Glutamatergic neuron (in vitro differentiated cells): ENCODE measurements at regions not wholly inside any gene's neighbourhood (a gene's known extent, or its start where the extent isn't known, plus 50 kb on each side); places are given as distances from the start of the nearest gene placed in this dataset.

Source experiments
- DNase-seq: peaks from one replicate; pipeline ENCODE4 v3.0.0; 2022
- H3K27ac Mint-ChIP-seq: one replicate; pipeline ENCODE4 v1.8.0; 2020; ENCODE audit warnings: mild to moderate bottlenecking, mixed read lengths, inconsistent platforms; ENCODE audit not compliant: unreplicated experiment
- H3K27me3 Mint-ChIP-seq: one replicate; pipeline ENCODE4 v1.8.0; 2020; ENCODE audit warnings: mild to moderate bottlenecking, moderate library complexity, mixed read lengths, inconsistent platforms; ENCODE audit not compliant: unreplicated experiment
- H3K36me3 Mint-ChIP-seq: one replicate; pipeline ENCODE4 v1.8.0; 2020; ENCODE audit warnings: mild to moderate bottlenecking, mixed read lengths, inconsistent platforms; ENCODE audit not compliant: unreplicated experiment
- H3K4me1 Mint-ChIP-seq: one replicate; pipeline ENCODE4 v1.8.0; 2020; ENCODE audit warnings: mild to moderate bottlenecking, low read depth, mixed read lengths, inconsistent platforms; ENCODE audit not compliant: unreplicated experiment
- H3K4me3 Mint-ChIP-seq: one replicate; pipeline ENCODE4 v1.8.0; 2020; ENCODE audit warnings: mild to moderate bottlenecking, mixed read lengths, inconsistent platforms; ENCODE audit not compliant: unreplicated experiment
- H3K9me3 Mint-ChIP-seq: one replicate; pipeline ENCODE4 v1.8.0; 2020; ENCODE audit warnings: mild to moderate bottlenecking, moderate library complexity, mixed read lengths, inconsistent platforms; ENCODE audit not compliant: unreplicated experiment
- TF ChIP-seq, protein P1 (sequence below): fragments of 200-600 bp; sonication (generic); IDR thresholded peaks from one replicate; pipeline ENCODE4 v1.5.0; 2021; ENCODE audit not compliant: partially characterized antibody, unreplicated experiment

DNA sequence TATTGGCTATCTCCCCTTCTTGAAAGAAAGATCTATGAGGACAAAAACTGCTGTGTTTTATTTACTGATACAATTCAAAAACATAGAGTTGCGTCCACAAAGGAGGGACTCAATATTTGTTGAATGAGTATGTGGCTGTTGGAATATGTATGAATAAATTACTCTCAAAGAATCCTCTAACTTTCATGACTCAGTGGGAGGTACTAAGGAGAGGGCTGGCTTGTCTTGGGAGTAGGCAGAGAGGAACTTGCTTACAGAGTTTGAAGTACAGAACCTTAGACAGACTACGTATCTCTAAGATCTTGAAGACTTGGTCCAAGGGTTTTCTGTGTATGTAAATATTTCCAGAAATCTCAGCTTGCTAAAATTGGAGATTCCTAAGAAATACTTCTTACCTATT lies 504.0 kb upstream of the PTCHD4 start:
- TF ChIP-seq, protein P1, sequence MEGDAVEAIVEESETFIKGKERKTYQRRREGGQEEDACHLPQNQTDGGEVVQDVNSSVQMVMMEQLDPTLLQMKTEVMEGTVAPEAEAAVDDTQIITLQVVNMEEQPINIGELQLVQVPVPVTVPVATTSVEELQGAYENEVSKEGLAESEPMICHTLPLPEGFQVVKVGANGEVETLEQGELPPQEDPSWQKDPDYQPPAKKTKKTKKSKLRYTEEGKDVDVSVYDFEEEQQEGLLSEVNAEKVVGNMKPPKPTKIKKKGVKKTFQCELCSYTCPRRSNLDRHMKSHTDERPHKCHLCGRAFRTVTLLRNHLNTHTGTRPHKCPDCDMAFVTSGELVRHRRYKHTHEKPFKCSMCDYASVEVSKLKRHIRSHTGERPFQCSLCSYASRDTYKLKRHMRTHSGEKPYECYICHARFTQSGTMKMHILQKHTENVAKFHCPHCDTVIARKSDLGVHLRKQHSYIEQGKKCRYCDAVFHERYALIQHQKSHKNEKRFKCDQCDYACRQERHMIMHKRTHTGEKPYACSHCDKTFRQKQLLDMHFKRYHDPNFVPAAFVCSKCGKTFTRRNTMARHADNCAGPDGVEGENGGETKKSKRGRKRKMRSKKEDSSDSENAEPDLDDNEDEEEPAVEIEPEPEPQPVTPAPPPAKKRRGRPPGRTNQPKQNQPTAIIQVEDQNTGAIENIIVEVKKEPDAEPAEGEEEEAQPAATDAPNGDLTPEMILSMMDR = no peak
- no peak for DNase-seq
- Mint-ChIP-seq H3K4me3 (no peak overlapping the region), H3K4me1 (no peaks in the 10 kb centered on the region), H3K27ac (no peak overlapping the region), H3K36me3 (no peaks in the 10 kb centered on the region), H3K9me3 (no peaks in the 10 kb centered on the region), H3K27me3 (peaks cover 1% of the 10 kb centered on the region)

DNA sequence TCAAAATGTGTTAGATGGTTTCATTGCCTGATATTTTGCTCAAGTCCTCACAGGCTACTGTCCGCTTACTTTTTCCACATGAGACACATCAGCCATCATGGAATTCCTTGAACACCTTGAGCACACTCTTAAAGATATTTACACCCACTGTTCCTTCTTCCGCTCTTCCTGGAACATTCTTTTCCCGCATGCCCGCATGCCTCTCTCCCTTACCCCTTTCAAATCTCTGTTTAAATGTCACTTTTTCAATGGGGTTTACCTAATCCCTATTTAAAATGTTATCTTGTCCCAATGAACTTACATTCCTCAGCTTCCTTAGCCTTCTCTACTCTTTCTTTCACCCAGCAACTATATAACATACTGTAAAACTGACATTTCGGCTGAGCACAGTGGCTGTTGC lies 503.3 kb upstream of the PTCHD4 start:
- Mint-ChIP-seq H3K4me3 (no peak overlapping the region), H3K9me3 (no peaks in the 10 kb centered on the region), H3K36me3 (no peaks in the 10 kb centered on the region), H3K27me3 (peaks cover 1% of the 10 kb centered on the region), H3K4me1 (no peaks in the 10 kb centered on the region), H3K27ac (no peak overlapping the region)
- TF ChIP-seq, protein P1 = no peak
- DNase-seq = no peak

DNA sequence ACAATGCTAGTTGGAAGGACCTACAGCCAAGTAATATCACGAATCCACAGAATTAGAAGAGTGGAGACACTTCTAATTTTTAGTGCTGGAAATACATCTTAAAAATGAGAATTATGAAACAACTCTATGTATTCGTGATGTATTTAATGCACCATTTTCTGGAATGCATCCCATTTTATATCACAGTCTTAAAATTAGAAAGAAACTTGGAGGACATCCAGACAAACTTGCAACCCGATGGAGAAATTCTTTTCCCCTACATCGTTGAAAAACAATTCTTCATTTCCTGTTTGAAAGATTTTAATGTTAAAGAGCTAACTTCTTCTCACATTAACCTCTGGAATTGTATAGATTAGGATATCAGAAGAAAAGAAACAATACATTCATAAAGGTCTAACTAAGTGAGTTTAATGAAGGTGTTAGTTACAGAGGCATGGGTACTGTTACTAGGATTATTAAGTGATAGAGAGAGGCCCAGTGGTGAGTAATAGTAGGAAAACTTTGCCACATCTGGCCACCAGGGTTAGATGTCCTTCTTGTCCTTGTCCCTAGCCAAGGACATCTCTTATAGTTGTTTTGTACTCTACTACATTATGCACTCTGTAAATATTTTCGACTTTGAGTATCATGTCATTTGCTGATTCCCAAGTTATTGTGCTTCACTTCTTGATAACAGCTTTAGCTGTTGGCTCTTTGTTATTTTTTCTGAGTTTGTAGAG lies 502.4 kb upstream of the PTCHD4 start:
- H3K27me3 Mint-ChIP-seq = peaks cover 1% of the 10 kb centered on the region
- no peaks in the 10 kb centered on the region for H3K36me3 Mint-ChIP-seq
- no peak for DNase-seq
- no peaks in the 10 kb centered on the region for H3K9me3 Mint-ChIP-seq
- no peak overlapping the region for H3K4me3 Mint-ChIP-seq
- H3K4me1 Mint-ChIP-seq = no peaks in the 10 kb centered on the region
- TF ChIP-seq, protein P1 = no peak
- no peak overlapping the region for H3K27ac Mint-ChIP-seq

DNA sequence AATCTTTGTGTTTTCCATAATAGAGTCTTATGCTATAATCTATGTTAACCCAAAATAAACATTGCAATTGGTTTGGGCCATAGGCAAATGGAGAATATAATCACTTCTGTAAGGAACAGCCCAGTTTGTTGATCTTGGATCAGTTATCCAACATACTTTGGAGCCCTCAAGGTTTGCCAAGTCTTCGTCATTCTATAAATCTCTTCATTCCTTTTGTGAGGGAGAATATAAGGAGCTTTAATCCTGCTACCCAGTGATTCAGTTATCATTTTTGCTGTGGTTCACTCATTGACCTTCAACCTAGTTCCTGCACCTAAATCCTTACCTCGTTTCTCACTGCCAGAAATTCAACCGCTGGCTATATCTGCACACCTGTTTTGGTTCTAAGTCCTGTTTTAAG lies 500.3 kb upstream of the PTCHD4 start:
- no peaks in the 10 kb centered on the region for H3K36me3 Mint-ChIP-seq
- H3K27ac Mint-ChIP-seq = no peak overlapping the region
- H3K9me3 Mint-ChIP-seq = no peaks in the 10 kb centered on the region
- no peak for DNase-seq
- TF ChIP-seq, protein P1 = no peak
- H3K27me3 Mint-ChIP-seq = no peaks in the 10 kb centered on the region
- no peaks in the 10 kb centered on the region for H3K4me1 Mint-ChIP-seq
- H3K4me3 Mint-ChIP-seq = no peak overlapping the region

GRCh38 chr6:48610846-48611245 lies 499.8 kb upstream of the PTCHD4 start:
- Mint-ChIP-seq H3K4me3 (no peak overlapping the region), H3K27ac (no peak overlapping the region), H3K27me3 (no peaks in the 10 kb centered on the region), H3K36me3 (no peaks in the 10 kb centered on the region), H3K9me3 (no peaks in the 10 kb centered on the region), H3K4me1 (no peaks in the 10 kb centered on the region)
- no peak for DNase-seq
- TF ChIP-seq, protein P1 = no peak
